Fibroblast of lung (primary cell): ENCODE measurements at regions not wholly inside any gene's neighbourhood (a gene's known extent, or its start where the extent isn't known, plus 50 kb on each side); places are given as distances from the start of the nearest gene placed in this dataset.

ENCODE experiments used
- CTCF ChIP-seq, 2 donors: IDR thresholded peaks in 1 of 2; conservative IDR thresholded peaks in 1 of 2; 1 replicate in 1 of 2; 2 replicates in 1 of 2; pipeline ENCODE4 v1.5.1; 2011 to 2012; ENCODE audit warnings: low read length in 2 of 2, control low read depth in 1 of 2, inconsistent platforms in 1 of 2, low read depth in 1 of 2, mild to moderate bottlenecking in 1 of 2
- EZH2 ChIP-seq: IDR thresholded peaks from 2 replicates; pipeline ENCODE4 v1.5.1; 2012; ENCODE audit warnings: low read length, control low read depth, mild to moderate bottlenecking; ENCODE audit errors: missing control alignments

- TF ChIP-seq CTCF (conservative IDR thresholded peaks at IDR 0.05 in 1 of 2, IDR thresholded peaks at IDR 0.05 in 1 of 2; ENCODE audit: low read depth in 1 of 2, low read length in 2 of 2) (no peak), EZH2 (no peak)
These were observed 161.6 kb downstream of the ST6GAL2 start for GRCh38 chr2:106724301-106724794.
